ENCODE measurements at regions not wholly inside any gene's neighbourhood (a gene's known extent, or its start where the extent isn't known, plus 50 kb on each side); places are given as distances from the start of the nearest gene placed in this dataset.

GRCh38 chr2:181380581-181380980, 76.6 kb upstream of the ITGA4 start:
- Histone ChIP-seq H3K79me2 (ENCODE audit: insufficient read depth) (no peaks in the 10 kb centered on the region), H2AFZ (peak overlapping the region; percentile 41; the same call in 1 of the 2 replicates), H3K36me3 (ENCODE audit: low read depth) (no peaks in the 10 kb centered on the region), H3K27ac (no peak overlapping the region), H3K4me2 (ENCODE audit: unreplicated experiment) (no peak overlapping the region), H3K9me3 (ENCODE audit: low read depth) (no peaks in the 10 kb centered on the region), H3K9ac (no peak overlapping the region), H3K9me2 (ENCODE audit: insufficient read depth) (no peaks in the 10 kb centered on the region; the same call in 1 of the 2 replicates), H3F3A (ENCODE audit: insufficient read depth) (no peaks in the 10 kb centered on the region), H3K4me1 (ENCODE audit: insufficient read depth) (peaks cover 4% of the 10 kb centered on the region), H3K27me3 (replicated peaks; ENCODE audit: insufficient read depth) (no peaks in the 10 kb centered on the region), H4K20me1 (ENCODE audit: insufficient read depth) (no peaks in the 10 kb centered on the region), H3K4me3 (no peak overlapping the region)
- 44 to 58% methylated on average over 3 of the region's 3 CpGs for WGBS, 2 experiments (ENCODE audit: low coverage in 1 of 2, low lambda C conversion rate in 2 of 2, missing lambda C conversion rate in 2 of 2)
- TF ChIP-seq EZH2 (IDR thresholded peaks at IDR 0.05; ENCODE audit: insufficient read depth, poor library complexity, severe bottlenecking) = no peak
- TF ChIP-seq EZH2phosphoT487 (IDR thresholded peaks at IDR 0.05; ENCODE audit: insufficient read depth, low read depth) = no peak
- in situ Hi-C loops (cut with MboI) = no loop called here
- DNase-seq = no peak

- WGBS, 2 experiments (ENCODE audit: low coverage in 1 of 2, low lambda C conversion rate in 2 of 2, missing lambda C conversion rate in 2 of 2) = 77 to 85% methylated on average over 2 of the region's 2 CpGs
- no peaks in the 10 kb centered on the region for H3K36me3 ChIP-seq (ENCODE audit: low read depth)
- H3F3A ChIP-seq (ENCODE audit: insufficient read depth) = no peaks in the 10 kb centered on the region
- no peaks in the 10 kb centered on the region for H3K27me3 ChIP-seq (replicated peaks; ENCODE audit: insufficient read depth)
- no peak overlapping the region for H3K9ac ChIP-seq
- no peak overlapping the region for H3K4me2 ChIP-seq (ENCODE audit: unreplicated experiment)
- H3K79me2 ChIP-seq (ENCODE audit: insufficient read depth) = no peaks in the 10 kb centered on the region
- no peaks in the 10 kb centered on the region; the same call in 1 of the 2 replicates for H3K9me2 ChIP-seq (ENCODE audit: insufficient read depth)
- in situ Hi-C loops (cut with MboI) = no loop called here
- H3K27ac ChIP-seq = no peak overlapping the region
- no peak overlapping the region for H2AFZ ChIP-seq
- TF ChIP-seq EZH2 (IDR thresholded peaks at IDR 0.05; ENCODE audit: insufficient read depth, poor library complexity, severe bottlenecking) (no peak), EZH2phosphoT487 (IDR thresholded peaks at IDR 0.05; ENCODE audit: insufficient read depth, low read depth) (no peak)
- H3K4me1 ChIP-seq (ENCODE audit: insufficient read depth) = no peaks in the 10 kb centered on the region
- H4K20me1 ChIP-seq (ENCODE audit: insufficient read depth) = no peaks in the 10 kb centered on the region
- H3K4me3 ChIP-seq = no peak overlapping the region
- no peaks in the 10 kb centered on the region for H3K9me3 ChIP-seq (ENCODE audit: low read depth)
- DNase-seq = no peak
Measured at GRCh38 chr2:181384923-181385322, 72.3 kb upstream of the ITGA4 start.

GRCh38 chr2:181389524-181389923, 67.7 kb upstream of the ITGA4 start:
- Histone ChIP-seq H3K9ac (no peak overlapping the region), H2AFZ (no peak overlapping the region), H3K27me3 (replicated peaks; ENCODE audit: insufficient read depth) (no peaks in the 10 kb centered on the region), H4K20me1 (ENCODE audit: insufficient read depth) (no peaks in the 10 kb centered on the region), H3K4me3 (no peak overlapping the region), H3F3A (ENCODE audit: insufficient read depth) (no peaks in the 10 kb centered on the region), H3K36me3 (ENCODE audit: low read depth) (no peaks in the 10 kb centered on the region), H3K4me2 (ENCODE audit: unreplicated experiment) (no peak overlapping the region), H3K27ac (no peak overlapping the region), H3K79me2 (ENCODE audit: insufficient read depth) (no peaks in the 10 kb centered on the region), H3K9me2 (ENCODE audit: insufficient read depth) (no peaks in the 10 kb centered on the region), H3K9me3 (ENCODE audit: low read depth) (no peaks in the 10 kb centered on the region), H3K4me1 (ENCODE audit: insufficient read depth) (peaks cover 4% of the 10 kb centered on the region; the same call in 1 of the 2 replicates)
- WGBS, 2 experiments (ENCODE audit: low coverage in 1 of 2, low lambda C conversion rate in 2 of 2, missing lambda C conversion rate in 2 of 2) = 65 to 69% methylated on average over 3 of the region's 3 CpGs
- no peak for DNase-seq
- TF ChIP-seq EZH2 (IDR thresholded peaks at IDR 0.05; ENCODE audit: insufficient read depth, poor library complexity, severe bottlenecking) (no peak), EZH2phosphoT487 (IDR thresholded peaks at IDR 0.05; ENCODE audit: insufficient read depth, low read depth) (no peak)
- in situ Hi-C loops (cut with MboI) = no loop called here

GRCh38 chr2:181393472-181393871, 63.7 kb upstream of the ITGA4 start:
- TF ChIP-seq EZH2 (IDR thresholded peaks at IDR 0.05; ENCODE audit: insufficient read depth, poor library complexity, severe bottlenecking) = no peak
- TF ChIP-seq EZH2phosphoT487 (IDR thresholded peaks at IDR 0.05; ENCODE audit: insufficient read depth, low read depth) = no peak
- in situ Hi-C loops (cut with MboI) = no loop called here
- peak; percentile 82 for DNase-seq
- Histone ChIP-seq H4K20me1 (ENCODE audit: insufficient read depth) (no peaks in the 10 kb centered on the region), H3K36me3 (ENCODE audit: low read depth) (no peaks in the 10 kb centered on the region), H3K9ac (peak overlapping the region; percentile 65), H3K4me3 (peak overlapping the region; percentile 56), H3K27me3 (replicated peaks; ENCODE audit: insufficient read depth) (no peaks in the 10 kb centered on the region), H3K27ac (peak overlapping the region; percentile 60), H3K9me3 (ENCODE audit: low read depth) (no peaks in the 10 kb centered on the region), H3K4me2 (ENCODE audit: unreplicated experiment) (peak overlapping the region; percentile 95), H3K9me2 (ENCODE audit: insufficient read depth) (no peaks in the 10 kb centered on the region), H3K79me2 (ENCODE audit: insufficient read depth) (no peaks in the 10 kb centered on the region), H3F3A (ENCODE audit: insufficient read depth) (no peaks in the 10 kb centered on the region), H2AFZ (peak overlapping the region; percentile 90), H3K4me1 (ENCODE audit: insufficient read depth) (peaks cover 4% of the 10 kb centered on the region; the same call in 1 of the 2 replicates)
- 0 to 10% methylated on average over 1 of the region's 1 CpG for WGBS, 2 experiments (ENCODE audit: low coverage in 1 of 2, low lambda C conversion rate in 2 of 2, missing lambda C conversion rate in 2 of 2)

All from GM23248 (cell line).